GM21360 (cell line): ENCODE measurements at regions not wholly inside any gene's neighbourhood (a gene's known extent, or its start where the extent isn't known, plus 50 kb on each side); places are given as distances from the start of the nearest gene placed in this dataset.
"Not testable (repeated sequence)": the region's sequence is repeated elsewhere in the genome, so short reads cannot be mapped to it uniquely, and the experiment has no call there.

ENCODE experiments used
- ATAC-seq: cut with Tn5 transposase; IDR thresholded peaks from one replicate; pipeline ENCODE4 v1.9.1; 2021; ENCODE audit warnings: mild to moderate bottlenecking, moderate library complexity; ENCODE audit not compliant: unreplicated experiment

- not testable (repeated sequence) for ATAC-seq
These were observed 501.2 kb downstream of the PCDH11X start for GRCh38 chrX:92280347-92280746.

- ATAC-seq = no peak
These were observed 504.1 kb downstream of the PCDH11X start for GRCh38 chrX:92283308-92283707.

GRCh38 chrX:92298067-92298466, 518.9 kb downstream of the PCDH11X start:
- ATAC-seq = not testable (repeated sequence)

- not testable (repeated sequence) for ATAC-seq
These were observed 554.0 kb downstream of the PCDH11X start for GRCh38 chrX:92333194-92333593.

- ATAC-seq = not testable (repeated sequence)
These were observed 571.9 kb downstream of the PCDH11X start for GRCh38 chrX:92351065-92351464.

GRCh38 chrX:92351511-92351910, 572.3 kb downstream of the PCDH11X start:
- no peak for ATAC-seq
